BLaER1 treated with 17β-estradiol and CSF1 and Interleukin-3, amounts not matched to agents 10 nM and 100 nM (cell line): ENCODE measurements at regions not wholly inside any gene's neighbourhood (a gene's known extent, or its start where the extent isn't known, plus 50 kb on each side); places are given as distances from the start of the nearest gene placed in this dataset.

ENCODE experiments used
- H3K27ac ChIP-seq, 11 experiments: shearing (Covaris generic); formaldehyde crosslinking; 2 replicates each; pipeline ENCODE4 v1.8.1; 2022
- H3K27me3 ChIP-seq, 11 experiments: shearing (Covaris generic); formaldehyde crosslinking; 2 replicates each; pipeline ENCODE4 v1.8.1; 2022
- H3K36me3 ChIP-seq, 11 experiments: shearing (Covaris generic); formaldehyde crosslinking; 2 replicates each; pipeline ENCODE4 v1.8.1; 2022
- H3K4me1 ChIP-seq, 10 experiments: shearing (Covaris generic); formaldehyde crosslinking; 2 replicates each; pipeline ENCODE4 v1.8.1; 2022
- H3K4me2 ChIP-seq, 11 experiments: shearing (Covaris generic); formaldehyde crosslinking; 2 replicates each; pipeline ENCODE4 v1.8.1; 2022
- H3K4me3 ChIP-seq, 10 experiments: shearing (Covaris generic); formaldehyde crosslinking; 2 replicates each; pipeline ENCODE4 v1.8.1; 2022
- H3K9ac ChIP-seq, 11 experiments: shearing (Covaris generic); formaldehyde crosslinking; 2 replicates each; pipeline ENCODE4 v1.8.1; 2022
- H3K9me3 ChIP-seq, 11 experiments: shearing (Covaris generic); formaldehyde crosslinking; replicated peaks in 1 of 11; 2 replicates each; pipeline ENCODE4 v1.8.1; 2022
- H4K20me1 ChIP-seq, 11 experiments: shearing (Covaris generic); formaldehyde crosslinking; 2 replicates each; pipeline ENCODE4 v1.8.1; 2022
- Cebpa-rat ChIP-seq, 11 experiments: shearing (Covaris generic); IDR thresholded peaks; 2 replicates each; pipeline ENCODE4 v1.8.1; 2022

GRCh38 chr7:34491899-34492298 lies 166.1 kb upstream of the NPSR1 start:
- Histone ChIP-seq H3K27ac (no peak overlapping the region), H3K27me3 (no peaks in the 10 kb centered on the region), H3K4me1 (no peaks in the 10 kb centered on the region), H3K9ac (no peak overlapping the region), H4K20me1 (no peaks in the 10 kb centered on the region), H3K36me3 (no peaks in the 10 kb centered on the region), H3K9me3 (no peaks in the 10 kb centered on the region), H3K4me2 (no peak overlapping the region), H3K4me3 (no peak overlapping the region)
- no peak for TF ChIP-seq Cebpa-rat (IDR thresholded peaks at IDR 0.05)

- Histone ChIP-seq H3K9me3 (no peaks in the 10 kb centered on the region), H3K36me3 (no peaks in the 10 kb centered on the region), H3K4me2 (no peak overlapping the region), H3K4me1 (no peaks in the 10 kb centered on the region), H3K4me3 (no peak overlapping the region), H3K27ac (no peak overlapping the region), H3K27me3 (no peaks in the 10 kb centered on the region), H4K20me1 (no peaks in the 10 kb centered on the region), H3K9ac (no peak overlapping the region)
- TF ChIP-seq Cebpa-rat (IDR thresholded peaks at IDR 0.05): no peak
Observed at GRCh38 chr7:34493752-34494151, 164.3 kb upstream of the NPSR1 start.

GRCh38 chr7:34497153-34497777 lies 160.8 kb upstream of the NPSR1 start:
- Histone ChIP-seq H3K4me2 (no peak overlapping the region), H3K27ac (no peak overlapping the region), H3K4me3 (no peak overlapping the region), H3K27me3 (no peaks in the 10 kb centered on the region), H3K9me3 (no peaks in the 10 kb centered on the region), H3K36me3 (no peaks in the 10 kb centered on the region), H3K9ac (no peak overlapping the region), H3K4me1 (no peaks in the 10 kb centered on the region), H4K20me1 (no peaks in the 10 kb centered on the region)
- no peak for TF ChIP-seq Cebpa-rat (IDR thresholded peaks at IDR 0.05)

GRCh38 chr7:34501156-34501555 lies 156.9 kb upstream of the NPSR1 start:
- Histone ChIP-seq H4K20me1 (no peaks in the 10 kb centered on the region), H3K27ac (no peak overlapping the region), H3K4me2 (no peak overlapping the region), H3K27me3 (no peaks in the 10 kb centered on the region), H3K9ac (no peak overlapping the region), H3K36me3 (no peaks in the 10 kb centered on the region), H3K9me3 (no peaks in the 10 kb centered on the region), H3K4me1 (no peaks in the 10 kb centered on the region), H3K4me3 (no peak overlapping the region)
- no peak for TF ChIP-seq Cebpa-rat (IDR thresholded peaks at IDR 0.05)

GRCh38 chr7:34507191-34507590 lies 150.8 kb upstream of the NPSR1 start:
- TF ChIP-seq Cebpa-rat (IDR thresholded peaks at IDR 0.05): no peak
- Histone ChIP-seq H3K4me2 (no peak overlapping the region), H3K9ac (no peak overlapping the region), H3K27me3 (no peaks in the 10 kb centered on the region), H3K27ac (no peak overlapping the region), H3K9me3 (no peaks in the 10 kb centered on the region; a peak in 1 of 22 replicates), H3K4me3 (no peak overlapping the region), H3K36me3 (no peaks in the 10 kb centered on the region), H3K4me1 (no peaks in the 10 kb centered on the region), H4K20me1 (no peaks in the 10 kb centered on the region)

- peaks cover 14 to 43% (median 19%) of the 10 kb centered on the region in 11 experiments; a peak in 18 of 22 replicates for H3K9me3 ChIP-seq
- H3K4me1 ChIP-seq: no peaks in the 10 kb centered on the region
- no peak overlapping the region for H3K9ac ChIP-seq
- no peak for TF ChIP-seq Cebpa-rat (IDR thresholded peaks at IDR 0.05)
- no peaks in the 10 kb centered on the region for H3K27me3 ChIP-seq
- H4K20me1 ChIP-seq: no peaks in the 10 kb centered on the region
- H3K36me3 ChIP-seq: no peaks in the 10 kb centered on the region
- no peak overlapping the region for H3K4me2 ChIP-seq
- H3K27ac ChIP-seq: no peak overlapping the region
- H3K4me3 ChIP-seq: no peak overlapping the region
Observed at GRCh38 chr7:34523226-34523918, 134.6 kb upstream of the NPSR1 start.

- Histone ChIP-seq H3K27me3 (no peaks in the 10 kb centered on the region), H3K4me3 (no peak overlapping the region), H3K4me1 (no peaks in the 10 kb centered on the region), H3K4me2 (no peak overlapping the region), H4K20me1 (no peaks in the 10 kb centered on the region), H3K9me3 (peaks cover 5 to 23% (median 16%) of the 10 kb centered on the region in 11 experiments; a peak in 17 of 22 replicates), H3K9ac (no peak overlapping the region), H3K36me3 (no peaks in the 10 kb centered on the region), H3K27ac (no peak overlapping the region)
- no peak for TF ChIP-seq Cebpa-rat (IDR thresholded peaks at IDR 0.05)
Observed at GRCh38 chr7:34530259-34530658, 127.8 kb upstream of the NPSR1 start.

- peaks cover 6 to 23% (median 14%) of the 10 kb centered on the region in 11 experiments; a peak in 16 of 22 replicates for H3K9me3 ChIP-seq
- no peak overlapping the region for H3K4me2 ChIP-seq
- no peak overlapping the region for H3K9ac ChIP-seq
- H3K4me3 ChIP-seq: no peak overlapping the region
- no peaks in the 10 kb centered on the region for H3K4me1 ChIP-seq
- TF ChIP-seq Cebpa-rat (IDR thresholded peaks at IDR 0.05): no peak
- H3K27me3 ChIP-seq: no peaks in the 10 kb centered on the region
- no peaks in the 10 kb centered on the region for H3K36me3 ChIP-seq
- no peak overlapping the region for H3K27ac ChIP-seq
- no peaks in the 10 kb centered on the region for H4K20me1 ChIP-seq
Observed at GRCh38 chr7:34539003-34539402, 119.0 kb upstream of the NPSR1 start.

GRCh38 chr7:34544621-34545020 lies 113.4 kb upstream of the NPSR1 start:
- H3K27ac ChIP-seq: no peak overlapping the region
- TF ChIP-seq Cebpa-rat (IDR thresholded peaks at IDR 0.05): no peak
- H3K4me3 ChIP-seq: no peak overlapping the region
- H3K4me2 ChIP-seq: no peak overlapping the region
- no peaks in the 10 kb centered on the region for H3K27me3 ChIP-seq
- H3K36me3 ChIP-seq: no peaks in the 10 kb centered on the region
- H3K4me1 ChIP-seq: no peaks in the 10 kb centered on the region
- no peaks in the 10 kb centered on the region for H4K20me1 ChIP-seq
- H3K9ac ChIP-seq: no peak overlapping the region
- H3K9me3 ChIP-seq: peaks cover 3 to 14% (median 9%) of the 10 kb centered on the region in 11 experiments; a peak in 16 of 22 replicates

GRCh38 chr7:34550996-34551395 lies 107.0 kb upstream of the NPSR1 start:
- no peaks in the 10 kb centered on the region for H3K27me3 ChIP-seq
- no peaks in the 10 kb centered on the region for H3K4me1 ChIP-seq
- peaks cover 0 to 33% (median 15%) of the 10 kb centered on the region in 11 experiments; a peak in 18 of 22 replicates for H3K9me3 ChIP-seq
- H3K9ac ChIP-seq: no peak overlapping the region
- TF ChIP-seq Cebpa-rat (IDR thresholded peaks at IDR 0.05): no peak
- no peaks in the 10 kb centered on the region for H3K36me3 ChIP-seq
- no peak overlapping the region for H3K4me3 ChIP-seq
- H3K27ac ChIP-seq: no peak overlapping the region
- no peaks in the 10 kb centered on the region for H4K20me1 ChIP-seq
- no peak overlapping the region for H3K4me2 ChIP-seq
